ENCODE measurements at regions not wholly inside any gene's neighbourhood (a gene's known extent, or its start where the extent isn't known, plus 50 kb on each side); places are given as distances from the start of the nearest gene placed in this dataset.

GRCh38 chr22:47290706-47291430 lies 528.4 kb downstream of the TBC1D22A start:
- Histone ChIP-seq H3K27me3 (no peaks in the 10 kb centered on the region), H3K27ac (no peak overlapping the region), H3K4me3 (no peak overlapping the region), H3K36me3 (no peaks in the 10 kb centered on the region), H3K9me3 (no peaks in the 10 kb centered on the region), H3K4me1 (ENCODE audit: insufficient read depth) (peaks cover 3% of the 10 kb centered on the region)
- WGBS, 3 donors: 89 to 91% (median 91%) methylated on average over 20 of the region's 20 CpGs
- DNase-seq: peak in 1 of 5 donors; percentile 21
- TF ChIP-seq POLR2A (IDR thresholded peaks at IDR 0.05): no peak
- TF ChIP-seq, protein P1, sequence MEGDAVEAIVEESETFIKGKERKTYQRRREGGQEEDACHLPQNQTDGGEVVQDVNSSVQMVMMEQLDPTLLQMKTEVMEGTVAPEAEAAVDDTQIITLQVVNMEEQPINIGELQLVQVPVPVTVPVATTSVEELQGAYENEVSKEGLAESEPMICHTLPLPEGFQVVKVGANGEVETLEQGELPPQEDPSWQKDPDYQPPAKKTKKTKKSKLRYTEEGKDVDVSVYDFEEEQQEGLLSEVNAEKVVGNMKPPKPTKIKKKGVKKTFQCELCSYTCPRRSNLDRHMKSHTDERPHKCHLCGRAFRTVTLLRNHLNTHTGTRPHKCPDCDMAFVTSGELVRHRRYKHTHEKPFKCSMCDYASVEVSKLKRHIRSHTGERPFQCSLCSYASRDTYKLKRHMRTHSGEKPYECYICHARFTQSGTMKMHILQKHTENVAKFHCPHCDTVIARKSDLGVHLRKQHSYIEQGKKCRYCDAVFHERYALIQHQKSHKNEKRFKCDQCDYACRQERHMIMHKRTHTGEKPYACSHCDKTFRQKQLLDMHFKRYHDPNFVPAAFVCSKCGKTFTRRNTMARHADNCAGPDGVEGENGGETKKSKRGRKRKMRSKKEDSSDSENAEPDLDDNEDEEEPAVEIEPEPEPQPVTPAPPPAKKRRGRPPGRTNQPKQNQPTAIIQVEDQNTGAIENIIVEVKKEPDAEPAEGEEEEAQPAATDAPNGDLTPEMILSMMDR (IDR thresholded peaks at IDR 0.05): no peak
- no peak for TF ChIP-seq EP300 (IDR thresholded peaks at IDR 0.05)
- intact Hi-C loops (cut with DNase I): no loop called here

DNA sequence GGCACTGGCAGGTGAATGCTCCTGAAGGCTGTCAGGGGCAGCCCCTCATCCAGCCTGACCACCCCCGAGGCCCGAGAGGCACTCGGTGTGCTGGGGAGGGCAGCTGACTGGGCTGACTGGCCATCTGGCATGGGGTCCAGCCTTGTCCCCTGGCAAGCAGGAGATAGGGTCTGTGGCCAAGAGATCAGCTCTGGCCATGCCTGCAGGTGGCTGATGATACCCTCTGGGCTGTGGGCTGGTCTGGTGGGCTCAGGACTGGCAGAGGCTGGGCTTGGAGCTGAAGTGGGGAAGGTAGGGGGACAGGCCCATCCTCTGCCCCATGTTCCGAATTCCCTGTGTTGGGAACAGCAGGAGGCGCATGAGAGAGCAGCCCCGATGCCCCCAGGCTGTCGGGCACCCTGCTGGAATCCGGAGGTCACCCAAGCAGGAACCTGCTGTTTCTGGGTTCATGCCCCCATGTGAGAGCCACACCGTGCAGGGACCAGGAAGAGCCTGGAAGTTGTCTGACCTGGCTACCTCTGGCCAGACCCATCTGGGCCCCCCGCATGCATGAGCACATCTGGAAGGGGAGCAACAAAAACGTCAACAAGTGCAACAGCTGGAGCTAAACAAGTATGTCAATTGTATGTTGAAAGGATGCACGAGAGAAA lies 527.0 kb downstream of the TBC1D22A start:
- 61 to 76% (median 68%) methylated on average over 10 to 12 of the region's 12 CpGs for WGBS, 3 donors
- H3K36me3 ChIP-seq: no peaks in the 10 kb centered on the region

DNA sequence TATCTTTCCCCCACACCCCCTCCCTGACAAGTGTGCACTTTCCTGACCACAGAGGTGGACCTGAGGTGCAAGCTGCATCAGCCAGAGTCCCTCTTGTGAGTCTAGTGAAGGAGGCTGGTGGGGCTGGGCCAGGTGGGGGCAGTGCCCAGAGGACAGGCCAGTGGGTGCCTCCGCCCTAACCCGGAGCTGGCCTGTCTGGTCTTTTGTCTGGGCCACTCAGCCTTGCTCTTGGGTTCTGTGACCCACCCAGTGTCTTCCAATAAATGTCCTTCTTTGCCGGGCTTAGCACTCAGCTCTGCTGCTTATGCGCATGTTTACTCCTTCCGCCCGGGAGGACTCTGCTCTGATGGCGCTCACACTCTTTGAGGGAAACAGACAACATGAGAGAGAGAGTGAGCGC lies 526.2 kb downstream of the TBC1D22A start:
- H3K27ac ChIP-seq: no peak overlapping the region
- peaks cover 3% of the 10 kb centered on the region for H3K4me1 ChIP-seq (ENCODE audit: insufficient read depth)
- TF ChIP-seq, protein P1 (IDR thresholded peaks at IDR 0.05): no peak
- peak in 1 of 5 donors; percentile 17 for DNase-seq
- H3K4me3 ChIP-seq: no peak overlapping the region
- 83 to 87% (median 86%) methylated on average over 8 of the region's 8 CpGs for WGBS, 3 donors
- H3K27me3 ChIP-seq: no peaks in the 10 kb centered on the region
- no peaks in the 10 kb centered on the region for H3K36me3 ChIP-seq
- no peaks in the 10 kb centered on the region for H3K9me3 ChIP-seq
- intact Hi-C loops (cut with DNase I): no loop called here

More for the DNA sequence above, 527.0 kb downstream of the TBC1D22A start:
- no peak for TF ChIP-seq EP300 (IDR thresholded peaks at IDR 0.05)
- no peak for TF ChIP-seq POLR2A (IDR thresholded peaks at IDR 0.05)
- TF ChIP-seq, protein P1 (IDR thresholded peaks at IDR 0.05): no peak
- Histone ChIP-seq H3K27ac (no peak overlapping the region), H3K27me3 (no peaks in the 10 kb centered on the region), H3K4me3 (no peak overlapping the region), H3K9me3 (no peaks in the 10 kb centered on the region), H3K4me1 (ENCODE audit: insufficient read depth) (peaks cover 3% of the 10 kb centered on the region)
- peak in 1 of 5 donors; percentile 15 for DNase-seq
- intact Hi-C loops (cut with DNase I): no loop called here

DNA sequence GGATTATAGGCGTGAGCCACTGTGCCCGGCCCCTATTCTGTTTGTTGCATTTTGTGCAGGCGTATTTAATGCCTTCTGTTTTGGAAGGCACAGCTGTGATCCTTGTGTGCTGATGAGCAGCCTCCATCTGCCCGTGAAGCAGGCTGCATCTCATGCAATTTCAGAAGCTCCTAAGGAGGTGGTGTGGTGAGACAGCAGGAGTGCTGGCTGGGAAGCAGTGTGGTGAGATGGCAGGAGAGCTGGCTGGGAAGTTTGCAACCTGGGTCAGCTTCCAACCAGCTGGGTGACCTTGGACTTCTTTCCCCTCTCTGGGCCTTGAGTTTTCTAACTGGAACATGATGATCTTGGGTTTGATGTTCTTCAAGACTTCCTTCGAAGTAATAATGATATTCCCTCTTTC lies 525.1 kb downstream of the TBC1D22A start:
- no peaks in the 10 kb centered on the region for H3K27me3 ChIP-seq
- peaks cover 3% of the 10 kb centered on the region for H3K4me1 ChIP-seq (ENCODE audit: insufficient read depth)
- H3K27ac ChIP-seq: no peak overlapping the region
- peak in 1 of 5 donors; percentile 25 for DNase-seq
- no peaks in the 10 kb centered on the region for H3K9me3 ChIP-seq
- no peaks in the 10 kb centered on the region for H3K36me3 ChIP-seq
- 50 to 79% (median 60%) methylated on average over 5 of the region's 5 CpGs for WGBS, 3 donors
- intact Hi-C loops (cut with DNase I): no loop called here
- H3K4me3 ChIP-seq: no peak overlapping the region
- TF ChIP-seq POLR2A (IDR thresholded peaks at IDR 0.05) (no peak), EP300 (IDR thresholded peaks at IDR 0.05) (no peak)
- TF ChIP-seq, protein P1 (IDR thresholded peaks at IDR 0.05): no peak
